ENCODE measurements at regions not wholly inside any gene's neighbourhood (a gene's known extent, or its start where the extent isn't known, plus 50 kb on each side); places are given as distances from the start of the nearest gene placed in this dataset.
"Not testable (repeated sequence)": the region's sequence is repeated elsewhere in the genome, so short reads cannot be mapped to it uniquely, and the experiment has no call there.

GRCh38 chr12:61991661-61992060, 268.5 kb upstream of the USP15 start:
- DNase-seq, result no peak

- no peak for DNase-seq
Measured at GRCh38 chr12:61993734-61994345, 266.4 kb upstream of the USP15 start.

GRCh38 chr12:61996717-61997116, 263.5 kb upstream of the USP15 start:
- no peak for DNase-seq

GRCh38 chr12:61998791-61999190, 261.4 kb upstream of the USP15 start:
- DNase-seq, result no peak

GRCh38 chr12:61999311-61999710, 260.9 kb upstream of the USP15 start:
- DNase-seq, result no peak

- no peak for DNase-seq
Measured at GRCh38 chr12:62001424-62001823, 258.8 kb upstream of the USP15 start.

- no peak for DNase-seq
Measured at GRCh38 chr12:62003226-62003625, 257.0 kb upstream of the USP15 start.

- no peak for DNase-seq
Measured at GRCh38 chr12:62003701-62004100, 256.5 kb upstream of the USP15 start.

- DNase-seq, result no peak
Measured at GRCh38 chr12:62005615-62006014, 254.6 kb upstream of the USP15 start.

- DNase-seq, result peak in 1 of 2 donors; percentile 9
Measured at GRCh38 chr12:62006076-62006732, 254.0 kb upstream of the USP15 start.

GRCh38 chr12:62008703-62009102, 251.5 kb upstream of the USP15 start:
- no peak for DNase-seq

- no peak for DNase-seq
Measured at GRCh38 chr12:62009445-62009844, 250.8 kb upstream of the USP15 start.

- DNase-seq, result not testable (repeated sequence)
Measured at GRCh38 chr12:62010331-62010906, 249.8 kb upstream of the USP15 start.

- DNase-seq, result not testable (repeated sequence)
Measured at GRCh38 chr12:62010973-62011372, 249.2 kb upstream of the USP15 start.

- no peak for DNase-seq
Measured at GRCh38 chr12:62014330-62014729, 245.9 kb upstream of the USP15 start.

GRCh38 chr12:62016021-62016420, 244.2 kb upstream of the USP15 start:
- no peak for DNase-seq

- DNase-seq, result no peak
Measured at GRCh38 chr12:62021808-62022207, 238.4 kb upstream of the USP15 start.

GRCh38 chr12:62028536-62028935, 231.7 kb upstream of the USP15 start:
- no peak for DNase-seq

GRCh38 chr12:62032870-62033269, 227.3 kb upstream of the USP15 start:
- DNase-seq, result no peak

GRCh38 chr12:62044450-62045135, 215.6 kb upstream of the USP15 start:
- no peak for DNase-seq

GRCh38 chr12:62045211-62045610, 215.0 kb upstream of the USP15 start:
- no peak for DNase-seq

GRCh38 chr12:62050785-62051184, 209.4 kb upstream of the USP15 start:
- DNase-seq, result no peak

- no peak for DNase-seq
Measured at GRCh38 chr12:62069976-62070375, 190.2 kb upstream of the USP15 start.

GRCh38 chr12:62073236-62073635, 187.0 kb upstream of the USP15 start:
- DNase-seq, result not testable (repeated sequence)
